ENCODE measurements at regions not wholly inside any gene's neighbourhood (a gene's known extent, or its start where the extent isn't known, plus 50 kb on each side); places are given as distances from the start of the nearest gene placed in this dataset.
A peak's percentile ranks its signal among the peaks of the same experiment; 100 is the strongest.

GRCh38 chr1:239947801-239948200 is 143.9 kb upstream of the FMN2 start:
- TF ChIP-seq SPI1 (IDR thresholded peaks at IDR 0.05; ENCODE audit: borderline replicate concordance, low read depth) (no peak), GABPA (IDR thresholded peaks at IDR 0.05; ENCODE audit: low read depth) (no peak), REST (IDR thresholded peaks at IDR 0.05; ENCODE audit: insufficient replicate concordance, low read depth) (no peak), CTCF (IDR thresholded peaks at IDR 0.05; ENCODE audit: insufficient read depth, low read length) (no peak), POLR2AphosphoS5 (IDR thresholded peaks at IDR 0.05; ENCODE audit: low read depth) (no peak)
- Histone ChIP-seq H3K27ac (replicated peaks) (no peak overlapping the region), H3K27me3 (ENCODE audit: insufficient read depth, poor library complexity, severe bottlenecking) (no peaks in the 10 kb centered on the region), H3K4me3 (replicated peaks; ENCODE audit: insufficient read depth, low read length) (no peak overlapping the region)
- no peak for DNase-seq (ENCODE audit: low read depth in 1 of 2, low spot score in 1 of 2)

GRCh38 chr1:239951511-239952140 is 140.1 kb upstream of the FMN2 start:
- Histone ChIP-seq H3K27ac (replicated peaks) (no peak overlapping the region), H3K27me3 (ENCODE audit: insufficient read depth, poor library complexity, severe bottlenecking) (no peaks in the 10 kb centered on the region), H3K4me3 (replicated peaks; ENCODE audit: insufficient read depth, low read length) (no peak overlapping the region)
- TF ChIP-seq CTCF (IDR thresholded peaks at IDR 0.05; ENCODE audit: insufficient read depth, low read length) = peak; percentile 44
- TF ChIP-seq POLR2AphosphoS5 (IDR thresholded peaks at IDR 0.05; ENCODE audit: low read depth) = no peak
- peak; percentile 54 to 60 for DNase-seq (ENCODE audit: low read depth in 1 of 2, low spot score in 1 of 2)

GRCh38 chr1:239952348-239953308 is 139.1 kb upstream of the FMN2 start:
- TF ChIP-seq REST (IDR thresholded peaks at IDR 0.05; ENCODE audit: insufficient replicate concordance, low read depth) (no peak), GABPA (IDR thresholded peaks at IDR 0.05; ENCODE audit: low read depth) (no peak), POLR2AphosphoS5 (IDR thresholded peaks at IDR 0.05; ENCODE audit: low read depth) (no peak), CTCF (IDR thresholded peaks at IDR 0.05; ENCODE audit: insufficient read depth, low read length) (no peak), SPI1 (IDR thresholded peaks at IDR 0.05; ENCODE audit: borderline replicate concordance, low read depth) (no peak)
- Histone ChIP-seq H3K27me3 (ENCODE audit: insufficient read depth, poor library complexity, severe bottlenecking) (no peaks in the 10 kb centered on the region), H3K4me3 (replicated peaks; ENCODE audit: insufficient read depth, low read length) (no peak overlapping the region), H3K27ac (replicated peaks) (no peak overlapping the region)
- peak in 1 of 2 experiments; percentile 10 for DNase-seq (ENCODE audit: low read depth in 1 of 2, low spot score in 1 of 2)
